Natural killer cell (primary cell): ENCODE measurements at regions not wholly inside any gene's neighbourhood (a gene's known extent, or its start where the extent isn't known, plus 50 kb on each side); places are given as distances from the start of the nearest gene placed in this dataset.

ENCODE experiments used
- ATAC-seq, 3 donors: fragments of 150-1000 bp in 2 of 3; fragments of 200-7000 bp in 1 of 3; cut with Tn5 transposase; 1 replicate in 1 of 3; 2 replicates in 2 of 3; pipeline ENCODE4 v1.10.0; 2021; ENCODE audit warnings: mild to moderate bottlenecking in 2 of 3, moderate library complexity in 2 of 3
- DNase-seq, 2 donors: peaks; one replicate each; pipeline versions ENCODE4 v3.0.0 to v3.0.0-alpha.2; 2013 to 2021; ENCODE audit warnings: mixed read lengths in 1 of 2
- H3K27ac ChIP-seq: one replicate; pipeline ENCODE4 v1.5.1; 2013; ENCODE audit warnings: mild to moderate bottlenecking, low read length
- H3K27me3 ChIP-seq: one replicate; pipeline ENCODE4 v1.6.1; 2013; ENCODE audit warnings: low read length; ENCODE audit not compliant: control insufficient read depth, insufficient read depth
- H3K36me3 ChIP-seq: one replicate; pipeline ENCODE4 v1.6.1; 2013; ENCODE audit warnings: low read length; ENCODE audit not compliant: control insufficient read depth, insufficient read depth
- H3K4me1 ChIP-seq: one replicate; pipeline ENCODE4 v1.6.1; 2013; ENCODE audit warnings: low read length; ENCODE audit not compliant: control insufficient read depth, insufficient read depth
- H3K4me3 ChIP-seq: one replicate; pipeline ENCODE4 v1.5.1; 2013; ENCODE audit warnings: low read length
- H3K9me3 ChIP-seq: one replicate; pipeline ENCODE4 v1.6.1; 2013; ENCODE audit warnings: low read length; ENCODE audit not compliant: control insufficient read depth, insufficient read depth
- H3K27ac Mint-ChIP-seq, 2 donors: one replicate each; pipeline ENCODE4 v1.8.0; 2022; ENCODE audit warnings: mild to moderate bottlenecking in 2 of 2, mixed read lengths in 2 of 2, moderate library complexity in 1 of 2
- H3K27me3 Mint-ChIP-seq, 2 donors: one replicate each; pipeline ENCODE4 v1.8.0; 2022; ENCODE audit warnings: low read depth in 2 of 2, mixed read lengths in 2 of 2
- H3K36me3 Mint-ChIP-seq: one replicate; pipeline ENCODE4 v1.8.0; 2022; ENCODE audit warnings: mixed read lengths
- H3K4me1 Mint-ChIP-seq, 2 donors: one replicate each; pipeline ENCODE4 v1.8.0; 2022; ENCODE audit warnings: mixed read lengths in 2 of 2
- H3K4me3 Mint-ChIP-seq: one replicate; pipeline ENCODE4 v1.8.0; 2022; ENCODE audit warnings: mild to moderate bottlenecking, moderate library complexity, mixed read lengths
- H3K9me3 Mint-ChIP-seq, 2 donors: one replicate each; pipeline ENCODE4 v1.8.0; 2022; ENCODE audit warnings: mixed read lengths in 2 of 2
- WGBS: methylation state at CpG from one replicate; pipeline ENCODE4 v1.1.7; 2013; ENCODE audit warnings: missing lambda C conversion rate; ENCODE audit not compliant: insufficient coverage; 5-methylcytosine and 5-hydroxymethylcytosine counted together
- intact Hi-C: fragments of 100-400 bp; cut with micrococcal nuclease; formaldehyde crosslinking; loops from one replicate; pipeline ENCODE4 v1.14.2; 2022
- TF ChIP-seq, protein P1 (sequence below): fragments of 200-600 bp; IDR thresholded peaks from one replicate; pipeline ENCODE4 v1.8.0; 2022; ENCODE audit warnings: antibody characterized with exemption

DNA sequence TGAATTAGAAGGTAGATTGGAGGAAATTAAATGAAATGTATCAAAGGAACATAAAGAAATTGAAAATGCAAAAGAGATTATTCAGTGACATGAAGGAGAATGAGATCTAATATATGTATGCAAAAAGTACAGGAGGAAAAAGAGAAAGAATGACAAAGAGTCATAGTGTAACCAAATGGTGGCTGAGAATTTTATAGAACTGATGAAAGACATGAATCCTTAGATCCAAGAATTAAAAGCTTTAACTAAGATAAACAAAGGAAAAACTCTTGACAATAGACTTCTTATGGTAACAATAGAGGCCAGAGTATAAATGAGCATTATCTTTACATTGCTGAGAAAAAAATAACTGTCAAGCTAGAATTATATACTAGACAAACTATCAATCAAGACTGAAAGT, 505.4 kb upstream of the CD180 start:
- intact Hi-C loops, result no loop called here
- TF ChIP-seq, protein P1, sequence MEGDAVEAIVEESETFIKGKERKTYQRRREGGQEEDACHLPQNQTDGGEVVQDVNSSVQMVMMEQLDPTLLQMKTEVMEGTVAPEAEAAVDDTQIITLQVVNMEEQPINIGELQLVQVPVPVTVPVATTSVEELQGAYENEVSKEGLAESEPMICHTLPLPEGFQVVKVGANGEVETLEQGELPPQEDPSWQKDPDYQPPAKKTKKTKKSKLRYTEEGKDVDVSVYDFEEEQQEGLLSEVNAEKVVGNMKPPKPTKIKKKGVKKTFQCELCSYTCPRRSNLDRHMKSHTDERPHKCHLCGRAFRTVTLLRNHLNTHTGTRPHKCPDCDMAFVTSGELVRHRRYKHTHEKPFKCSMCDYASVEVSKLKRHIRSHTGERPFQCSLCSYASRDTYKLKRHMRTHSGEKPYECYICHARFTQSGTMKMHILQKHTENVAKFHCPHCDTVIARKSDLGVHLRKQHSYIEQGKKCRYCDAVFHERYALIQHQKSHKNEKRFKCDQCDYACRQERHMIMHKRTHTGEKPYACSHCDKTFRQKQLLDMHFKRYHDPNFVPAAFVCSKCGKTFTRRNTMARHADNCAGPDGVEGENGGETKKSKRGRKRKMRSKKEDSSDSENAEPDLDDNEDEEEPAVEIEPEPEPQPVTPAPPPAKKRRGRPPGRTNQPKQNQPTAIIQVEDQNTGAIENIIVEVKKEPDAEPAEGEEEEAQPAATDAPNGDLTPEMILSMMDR, result no peak
- no peak overlapping the region for H3K4me3 ChIP-seq
- H3K36me3 ChIP-seq, result no peaks in the 10 kb centered on the region
- no peaks in the 10 kb centered on the region for H3K4me1 ChIP-seq
- H3K4me1 Mint-ChIP-seq, result no peaks in the 10 kb centered on the region
- H3K27me3 ChIP-seq, result no peaks in the 10 kb centered on the region
- H3K27ac ChIP-seq, result no peak overlapping the region
- H3K27ac Mint-ChIP-seq, result no peak overlapping the region
- ATAC-seq (no peak), DNase-seq (no peak)
- H3K9me3 Mint-ChIP-seq, result peaks cover 3 to 12% of the 10 kb centered on the region in 2 donors
- no peak overlapping the region for H3K4me3 Mint-ChIP-seq
- peaks cover 6 to 12% of the 10 kb centered on the region in 2 donors for H3K27me3 Mint-ChIP-seq
- peaks cover 11% of the 10 kb centered on the region for H3K36me3 Mint-ChIP-seq
- H3K9me3 ChIP-seq, result no peaks in the 10 kb centered on the region

DNA sequence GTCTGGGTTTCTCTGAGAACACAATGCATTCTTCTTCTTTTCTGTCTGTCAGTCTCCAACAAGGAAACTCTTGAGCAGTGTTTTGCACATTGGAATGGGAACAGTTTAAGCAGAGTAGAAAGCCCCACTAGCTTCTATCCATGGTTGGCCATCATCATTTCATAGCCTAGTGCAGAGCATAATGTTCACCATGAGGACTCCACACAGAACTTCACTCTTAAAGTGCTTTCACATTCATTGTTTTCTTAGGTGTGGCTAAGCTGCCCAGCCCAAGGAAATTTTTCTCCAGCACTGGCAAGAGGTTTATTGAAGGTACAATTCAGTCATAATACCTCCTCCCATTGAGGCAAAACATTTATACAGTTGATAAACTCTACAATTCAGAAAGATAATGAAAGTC, 503.0 kb upstream of the CD180 start:
- no peaks in the 10 kb centered on the region for H3K9me3 ChIP-seq
- peaks cover 3 to 12% of the 10 kb centered on the region in 2 donors for H3K9me3 Mint-ChIP-seq
- H3K4me1 Mint-ChIP-seq, result no peaks in the 10 kb centered on the region
- H3K4me3 ChIP-seq, result no peak overlapping the region
- H3K36me3 Mint-ChIP-seq, result peaks cover 11% of the 10 kb centered on the region
- DNase-seq, result no peak
- no peak overlapping the region for H3K27ac Mint-ChIP-seq
- intact Hi-C loops, result no loop called here
- H3K27me3 ChIP-seq, result no peaks in the 10 kb centered on the region
- ATAC-seq, result no peak
- no peak overlapping the region for H3K4me3 Mint-ChIP-seq
- TF ChIP-seq, protein P1, result no peak
- H3K36me3 ChIP-seq, result no peaks in the 10 kb centered on the region
- H3K4me1 ChIP-seq, result no peaks in the 10 kb centered on the region
- no peak overlapping the region for H3K27ac ChIP-seq
- peaks cover 7 to 12% of the 10 kb centered on the region in 2 donors for H3K27me3 Mint-ChIP-seq

DNA sequence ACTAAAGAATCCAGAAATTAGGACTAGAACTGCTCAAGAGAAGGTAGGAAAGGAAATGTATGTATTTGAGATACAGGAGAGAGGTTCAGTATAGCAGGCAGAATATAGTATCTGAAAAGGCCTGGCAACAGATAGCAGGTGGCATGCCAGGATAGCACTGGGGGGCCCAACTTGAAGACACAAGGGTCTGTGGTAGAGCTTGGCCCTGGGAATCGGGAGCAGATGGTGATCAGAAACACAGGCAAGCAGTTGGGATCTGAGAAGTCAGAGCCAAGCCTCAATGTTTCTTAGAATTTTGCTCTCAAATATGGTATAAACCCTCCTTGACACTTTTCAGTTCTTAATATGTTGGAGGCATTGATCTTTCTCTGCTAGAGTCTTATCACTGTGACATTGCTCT, 499.8 kb upstream of the CD180 start:
- H3K36me3 ChIP-seq, result no peaks in the 10 kb centered on the region
- no peaks in the 10 kb centered on the region for H3K9me3 ChIP-seq
- 94% methylated on average over 1 of the region's 1 CpG for WGBS
- Mint-ChIP-seq H3K27me3 (peaks cover 3 to 20% of the 10 kb centered on the region in 2 donors), H3K27ac (no peak overlapping the region), H3K9me3 (no peaks in the 10 kb centered on the region), H3K36me3 (no peaks in the 10 kb centered on the region), H3K4me3 (no peak overlapping the region), H3K4me1 (no peaks in the 10 kb centered on the region)
- intact Hi-C loops, result no loop called here
- H3K4me1 ChIP-seq, result no peaks in the 10 kb centered on the region
- ATAC-seq (no peak), DNase-seq (no peak)
- no peaks in the 10 kb centered on the region for H3K27me3 ChIP-seq
- no peak overlapping the region for H3K27ac ChIP-seq
- TF ChIP-seq, protein P1, result no peak
- H3K4me3 ChIP-seq, result no peak overlapping the region

DNA sequence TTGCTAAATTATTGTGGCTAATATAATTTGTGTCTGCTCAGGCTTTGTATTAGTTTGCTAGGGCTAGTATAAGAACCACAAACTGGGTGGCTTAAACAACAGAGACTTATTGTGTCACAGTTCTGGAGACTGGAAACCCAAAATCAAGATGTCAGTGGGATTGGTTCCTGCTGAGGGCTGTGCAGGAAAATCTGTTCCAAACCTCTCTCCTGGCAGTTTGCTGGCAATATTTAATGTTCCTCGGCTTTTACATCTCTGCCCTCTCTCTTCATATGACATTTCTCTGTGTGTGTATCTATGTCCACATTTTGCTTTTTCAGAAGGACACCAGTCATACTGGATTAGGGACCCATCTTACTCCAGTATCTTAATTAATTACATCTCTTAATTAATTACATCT, 498.8 kb upstream of the CD180 start:
- intact Hi-C loops, result no loop called here
- no peak overlapping the region for H3K4me3 ChIP-seq
- Mint-ChIP-seq H3K9me3 (no peaks in the 10 kb centered on the region), H3K27ac (no peak overlapping the region), H3K4me1 (no peaks in the 10 kb centered on the region), H3K4me3 (no peak overlapping the region), H3K36me3 (no peaks in the 10 kb centered on the region), H3K27me3 (peaks cover 7 to 20% of the 10 kb centered on the region in 2 donors)
- no peak overlapping the region for H3K27ac ChIP-seq
- no peaks in the 10 kb centered on the region for H3K9me3 ChIP-seq
- no peaks in the 10 kb centered on the region for H3K4me1 ChIP-seq
- TF ChIP-seq, protein P1, result no peak
- no peaks in the 10 kb centered on the region for H3K27me3 ChIP-seq
- ATAC-seq, result no peak
- H3K36me3 ChIP-seq, result no peaks in the 10 kb centered on the region
- no peak for DNase-seq
- WGBS, result 69% methylated on average over 1 of the region's 1 CpG
